GM21515 (cell line): ENCODE measurements at regions not wholly inside any gene's neighbourhood (a gene's known extent, or its start where the extent isn't known, plus 50 kb on each side); places are given as distances from the start of the nearest gene placed in this dataset.

Experiments used
- ATAC-seq: cut with Tn5 transposase; IDR thresholded peaks from one replicate; pipeline ENCODE4 v1.9.1; 2021; ENCODE audit not compliant: unreplicated experiment

DNA sequence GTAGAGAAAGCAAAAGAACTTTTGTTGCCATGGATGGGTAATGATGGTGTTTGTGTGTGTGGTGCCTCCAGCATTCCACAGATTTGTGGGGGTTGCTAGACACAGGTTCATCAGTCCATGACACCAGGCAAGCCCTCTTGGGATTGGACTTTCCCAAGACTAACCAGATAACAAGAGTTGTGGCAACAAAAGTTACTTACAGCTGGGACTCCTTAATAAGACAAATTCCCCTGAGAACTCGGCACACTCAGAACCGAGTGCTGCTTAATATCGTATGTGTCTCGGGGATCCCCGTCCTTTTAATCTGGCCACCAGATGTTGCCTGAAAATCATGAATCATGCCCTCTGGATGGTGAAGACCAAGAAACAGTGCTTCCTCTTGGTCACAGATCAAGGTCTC is 193.3 kb downstream of the AJAP1 start:
- no peak for ATAC-seq
